H1 (cell line): ENCODE measurements at regions not wholly inside any gene's neighbourhood (a gene's known extent, or its start where the extent isn't known, plus 50 kb on each side); places are given as distances from the start of the nearest gene placed in this dataset.

Experiments
- CBX8 ChIP-seq: fragments of 300-800, 300-1000 bp; sonication (generic); IDR thresholded peaks from 2 replicates; pipeline ENCODE4 v1.7.1; 2016; ENCODE audit warnings: low read depth, low read length, borderline replicate concordance
- MAX ChIP-seq: IDR thresholded peaks from 2 replicates; pipeline ENCODE4 v1.6.1; 2012; ENCODE audit warnings: inconsistent platforms

GRCh38 chr5:32961059-32961415 is 249.9 kb downstream of the NPR3 start (continued):
- TF ChIP-seq CBX8: no peak
- no peak for TF ChIP-seq MAX
